H1 (cell line): ENCODE measurements at regions not wholly inside any gene's neighbourhood (a gene's known extent, or its start where the extent isn't known, plus 50 kb on each side); places are given as distances from the start of the nearest gene placed in this dataset.

ENCODE experiments used
- TF ChIP-seq, protein P1 (sequence below), 3 experiments: IDR thresholded peaks; 1 replicate in 2 of 3; 2 replicates in 1 of 3; pipeline versions ENCODE4 v1.5.1 to v1.6.1; 2011; ENCODE audit warnings: low read length in 3 of 3, mild to moderate bottlenecking in 3 of 3, inconsistent platforms in 2 of 3, low read depth in 1 of 3, moderate library complexity in 1 of 3; ENCODE audit not compliant: insufficient read depth in 1 of 3; ENCODE audit errors: control extremely low read depth in 1 of 3

DNA sequence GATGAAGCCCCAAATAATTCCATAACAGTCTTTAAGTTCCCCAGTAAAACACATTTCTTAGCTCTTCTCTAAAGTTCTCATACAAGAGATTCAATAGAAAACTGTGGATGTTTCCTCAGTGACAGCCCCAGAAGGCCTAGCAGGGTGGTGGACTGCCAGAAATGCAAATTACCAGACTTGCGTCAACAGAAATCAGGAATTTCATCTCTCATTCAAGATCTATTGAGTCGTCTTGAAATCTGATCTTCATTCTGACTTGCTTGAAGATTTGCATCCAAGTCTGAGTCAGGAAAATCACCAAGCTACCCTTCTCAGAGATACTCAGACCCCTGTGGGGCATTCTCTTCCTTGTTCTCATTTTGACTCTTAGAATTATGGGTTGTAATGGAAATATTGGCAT, 68.9 kb upstream of the NDP start (continued):
- TF ChIP-seq, protein P1, sequence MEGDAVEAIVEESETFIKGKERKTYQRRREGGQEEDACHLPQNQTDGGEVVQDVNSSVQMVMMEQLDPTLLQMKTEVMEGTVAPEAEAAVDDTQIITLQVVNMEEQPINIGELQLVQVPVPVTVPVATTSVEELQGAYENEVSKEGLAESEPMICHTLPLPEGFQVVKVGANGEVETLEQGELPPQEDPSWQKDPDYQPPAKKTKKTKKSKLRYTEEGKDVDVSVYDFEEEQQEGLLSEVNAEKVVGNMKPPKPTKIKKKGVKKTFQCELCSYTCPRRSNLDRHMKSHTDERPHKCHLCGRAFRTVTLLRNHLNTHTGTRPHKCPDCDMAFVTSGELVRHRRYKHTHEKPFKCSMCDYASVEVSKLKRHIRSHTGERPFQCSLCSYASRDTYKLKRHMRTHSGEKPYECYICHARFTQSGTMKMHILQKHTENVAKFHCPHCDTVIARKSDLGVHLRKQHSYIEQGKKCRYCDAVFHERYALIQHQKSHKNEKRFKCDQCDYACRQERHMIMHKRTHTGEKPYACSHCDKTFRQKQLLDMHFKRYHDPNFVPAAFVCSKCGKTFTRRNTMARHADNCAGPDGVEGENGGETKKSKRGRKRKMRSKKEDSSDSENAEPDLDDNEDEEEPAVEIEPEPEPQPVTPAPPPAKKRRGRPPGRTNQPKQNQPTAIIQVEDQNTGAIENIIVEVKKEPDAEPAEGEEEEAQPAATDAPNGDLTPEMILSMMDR (IDR thresholded peaks at IDR 0.05; ENCODE audit: control extremely low read depth in 1 of 3, insufficient read depth in 1 of 3, low read depth in 1 of 3, low read length in 3 of 3) = no peak
